Kidney glomerular epithelial cell (primary cell): ENCODE measurements at regions not wholly inside any gene's neighbourhood (a gene's known extent, or its start where the extent isn't known, plus 50 kb on each side); places are given as distances from the start of the nearest gene placed in this dataset.
A peak's percentile ranks its signal among the peaks of the same experiment; 100 is the strongest.
"Not testable (repeated sequence)": the region's sequence is repeated elsewhere in the genome, so short reads cannot be mapped to it uniquely, and the experiment has no call there.

Experiments
- DNase-seq: peaks from one replicate; lab custom pipeline; 2025; lab: John Stamatoyannopoulos, UW

- DNase-seq = peak; percentile 21
These were observed 114.5 kb downstream of the ADRA2C start for GRCh38 chr4:3880615-3881120.

GRCh38 chr4:3882316-3882885 is 116.2 kb downstream of the ADRA2C start:
- not testable (repeated sequence) for DNase-seq

- not testable (repeated sequence) for DNase-seq
These were observed 118.1 kb downstream of the ADRA2C start for GRCh38 chr4:3884261-3884660.

- DNase-seq = not testable (repeated sequence)
These were observed 127.4 kb downstream of the ADRA2C start for GRCh38 chr4:3893590-3893989.

- DNase-seq = not testable (repeated sequence)
These were observed 128.1 kb downstream of the ADRA2C start for GRCh38 chr4:3894086-3894959.

GRCh38 chr4:3896441-3896840 is 130.3 kb downstream of the ADRA2C start:
- DNase-seq = no peak

- DNase-seq = not testable (repeated sequence)
These were observed 130.8 kb downstream of the ADRA2C start for GRCh38 chr4:3896871-3897578.

GRCh38 chr4:3898098-3898497 is 131.9 kb downstream of the ADRA2C start:
- DNase-seq = no peak

GRCh38 chr4:3898928-3899327 is 132.7 kb downstream of the ADRA2C start:
- DNase-seq = not testable (repeated sequence)

- not testable (repeated sequence) for DNase-seq
These were observed 138.2 kb downstream of the ADRA2C start for GRCh38 chr4:3904264-3904955.

- DNase-seq = not testable (repeated sequence)
These were observed 143.4 kb downstream of the ADRA2C start for GRCh38 chr4:3909616-3910015.

GRCh38 chr4:3910161-3910950 is 144.2 kb downstream of the ADRA2C start:
- not testable (repeated sequence) for DNase-seq

- DNase-seq = no peak
These were observed 145.2 kb downstream of the ADRA2C start for GRCh38 chr4:3911252-3911856.

- DNase-seq = not testable (repeated sequence)
These were observed 148.3 kb downstream of the ADRA2C start for GRCh38 chr4:3914511-3914910.

- DNase-seq = not testable (repeated sequence)
These were observed 153.3 kb downstream of the ADRA2C start for GRCh38 chr4:3919509-3919908.

GRCh38 chr4:3921902-3922301 is 155.7 kb downstream of the ADRA2C start:
- DNase-seq = not testable (repeated sequence)

GRCh38 chr4:3925841-3926240 is 159.7 kb downstream of the ADRA2C start:
- not testable (repeated sequence) for DNase-seq

GRCh38 chr4:3926271-3926670 is 160.1 kb downstream of the ADRA2C start:
- DNase-seq = not testable (repeated sequence)

GRCh38 chr4:3926969-3927755 is 161.0 kb downstream of the ADRA2C start:
- not testable (repeated sequence) for DNase-seq

- DNase-seq = not testable (repeated sequence)
These were observed 163.2 kb downstream of the ADRA2C start for GRCh38 chr4:3929431-3929830.
